ENCODE measurements at regions not wholly inside any gene's neighbourhood (a gene's known extent, or its start where the extent isn't known, plus 50 kb on each side); places are given as distances from the start of the nearest gene placed in this dataset.

GRCh38 chr21:18655931-18656330, 252.3 kb upstream of the TMPRSS15 start:
- intact Hi-C loops (cut with micrococcal nuclease): no loop called here
- peaks cover 4% of the 10 kb centered on the region for H3K9me3 Mint-ChIP-seq
- no peak overlapping the region for H3K27ac Mint-ChIP-seq
- no peaks in the 10 kb centered on the region for H3K27me3 Mint-ChIP-seq (ENCODE audit: low read depth)
- DNase-seq: no peak
- H3K4me1 Mint-ChIP-seq (ENCODE audit: low read depth): no peaks in the 10 kb centered on the region
- CTCF ChIA-PET: no interaction called here
- H3K36me3 Mint-ChIP-seq (ENCODE audit: low read depth): no peaks in the 10 kb centered on the region
- H3K4me3 Mint-ChIP-seq: no peak overlapping the region

GRCh38 chr21:18661842-18662241, 258.3 kb upstream of the TMPRSS15 start:
- intact Hi-C loops (cut with micrococcal nuclease): no loop called here
- no peak overlapping the region for H3K4me3 Mint-ChIP-seq
- no peaks in the 10 kb centered on the region for H3K36me3 Mint-ChIP-seq (ENCODE audit: low read depth)

GRCh38 chr21:18663663-18664062, 260.1 kb upstream of the TMPRSS15 start:
- Mint-ChIP-seq H3K27ac (no peak overlapping the region), H3K4me1 (ENCODE audit: low read depth) (no peaks in the 10 kb centered on the region), H3K4me3 (no peak overlapping the region), H3K36me3 (ENCODE audit: low read depth) (no peaks in the 10 kb centered on the region), H3K27me3 (ENCODE audit: low read depth) (no peaks in the 10 kb centered on the region), H3K9me3 (peaks cover 7% of the 10 kb centered on the region)
- DNase-seq: no peak
- CTCF ChIA-PET: no interaction called here
- intact Hi-C loops (cut with micrococcal nuclease): no loop called here

More at GRCh38 chr21:18661842-18662241, 258.3 kb upstream of the TMPRSS15 start:
- DNase-seq: no peak
- H3K27me3 Mint-ChIP-seq (ENCODE audit: low read depth): no peaks in the 10 kb centered on the region
- H3K9me3 Mint-ChIP-seq: peaks cover 7% of the 10 kb centered on the region
- no peak overlapping the region for H3K27ac Mint-ChIP-seq
- no peaks in the 10 kb centered on the region for H3K4me1 Mint-ChIP-seq (ENCODE audit: low read depth)
- CTCF ChIA-PET: no interaction called here

- no peaks in the 10 kb centered on the region for H3K4me1 Mint-ChIP-seq (ENCODE audit: low read depth)
- H3K9me3 Mint-ChIP-seq: peaks cover 13% of the 10 kb centered on the region
- H3K27me3 Mint-ChIP-seq (ENCODE audit: low read depth): no peaks in the 10 kb centered on the region
- H3K27ac Mint-ChIP-seq: no peak overlapping the region
- H3K36me3 Mint-ChIP-seq (ENCODE audit: low read depth): no peaks in the 10 kb centered on the region
- CTCF ChIA-PET: no interaction called here
- intact Hi-C loops (cut with micrococcal nuclease): no loop called here
- no peak overlapping the region for H3K4me3 Mint-ChIP-seq
- no peak for DNase-seq
These were observed 263.1 kb upstream of the TMPRSS15 start for GRCh38 chr21:18666725-18667124.

- no peak overlapping the region for H3K4me3 Mint-ChIP-seq
- peaks cover 9% of the 10 kb centered on the region for H3K9me3 Mint-ChIP-seq
- intact Hi-C loops (cut with micrococcal nuclease): no loop called here
- CTCF ChIA-PET: no interaction called here
- H3K27ac Mint-ChIP-seq: no peak overlapping the region
- no peak for DNase-seq
- no peaks in the 10 kb centered on the region for H3K36me3 Mint-ChIP-seq (ENCODE audit: low read depth)
- no peaks in the 10 kb centered on the region for H3K4me1 Mint-ChIP-seq (ENCODE audit: low read depth)
- H3K27me3 Mint-ChIP-seq (ENCODE audit: low read depth): no peaks in the 10 kb centered on the region
These were observed 270.2 kb upstream of the TMPRSS15 start for GRCh38 chr21:18673789-18674188.

GRCh38 chr21:18677632-18678031, 274.0 kb upstream of the TMPRSS15 start:
- Mint-ChIP-seq H3K4me3 (no peak overlapping the region), H3K9me3 (peaks cover 3% of the 10 kb centered on the region), H3K4me1 (ENCODE audit: low read depth) (no peaks in the 10 kb centered on the region), H3K27me3 (ENCODE audit: low read depth) (no peaks in the 10 kb centered on the region), H3K27ac (no peak overlapping the region), H3K36me3 (ENCODE audit: low read depth) (no peaks in the 10 kb centered on the region)
- DNase-seq: no peak
- CTCF ChIA-PET: no interaction called here
- intact Hi-C loops (cut with micrococcal nuclease): no loop called here

GRCh38 chr21:18705971-18706370, 302.4 kb upstream of the TMPRSS15 start:
- no peaks in the 10 kb centered on the region for H3K36me3 Mint-ChIP-seq (ENCODE audit: low read depth)
- no peaks in the 10 kb centered on the region for H3K4me1 Mint-ChIP-seq (ENCODE audit: low read depth)
- no peak overlapping the region for H3K4me3 Mint-ChIP-seq
- no peak for DNase-seq
- CTCF ChIA-PET: no interaction called here
- intact Hi-C loops (cut with micrococcal nuclease): no loop called here
- H3K27ac Mint-ChIP-seq: no peak overlapping the region
- H3K9me3 Mint-ChIP-seq: peaks cover 10% of the 10 kb centered on the region
- no peaks in the 10 kb centered on the region for H3K27me3 Mint-ChIP-seq (ENCODE audit: low read depth)

GRCh38 chr21:18711662-18712061, 308.1 kb upstream of the TMPRSS15 start:
- Mint-ChIP-seq H3K27ac (no peak overlapping the region), H3K36me3 (ENCODE audit: low read depth) (no peaks in the 10 kb centered on the region), H3K27me3 (ENCODE audit: low read depth) (no peaks in the 10 kb centered on the region), H3K4me1 (ENCODE audit: low read depth) (no peaks in the 10 kb centered on the region), H3K4me3 (no peak overlapping the region), H3K9me3 (peaks cover 5% of the 10 kb centered on the region)
- CTCF ChIA-PET: no interaction called here
- intact Hi-C loops (cut with micrococcal nuclease): no loop called here
- no peak for DNase-seq

- Mint-ChIP-seq H3K36me3 (ENCODE audit: low read depth) (no peaks in the 10 kb centered on the region), H3K27me3 (ENCODE audit: low read depth) (no peaks in the 10 kb centered on the region), H3K4me3 (no peak overlapping the region), H3K9me3 (peaks cover 3% of the 10 kb centered on the region), H3K4me1 (ENCODE audit: low read depth) (no peaks in the 10 kb centered on the region), H3K27ac (no peak overlapping the region)
- intact Hi-C loops (cut with micrococcal nuclease): no loop called here
- CTCF ChIA-PET: no interaction called here
- DNase-seq: no peak
These were observed 312.0 kb upstream of the TMPRSS15 start for GRCh38 chr21:18715606-18716005.

- intact Hi-C loops (cut with micrococcal nuclease): no loop called here
These were observed 313.1 kb upstream of the TMPRSS15 start for GRCh38 chr21:18716578-18717138.

GRCh38 chr21:18722193-18722592, 318.6 kb upstream of the TMPRSS15 start:
- Mint-ChIP-seq H3K27me3 (ENCODE audit: low read depth) (no peaks in the 10 kb centered on the region), H3K4me3 (no peak overlapping the region), H3K4me1 (ENCODE audit: low read depth) (no peaks in the 10 kb centered on the region), H3K9me3 (peaks cover 7% of the 10 kb centered on the region), H3K36me3 (ENCODE audit: low read depth) (no peaks in the 10 kb centered on the region), H3K27ac (no peak overlapping the region)
- intact Hi-C loops (cut with micrococcal nuclease): no loop called here
- CTCF ChIA-PET: no interaction called here
- no peak for DNase-seq

More at GRCh38 chr21:18716578-18717138, 313.1 kb upstream of the TMPRSS15 start:
- H3K27ac Mint-ChIP-seq: no peak overlapping the region
- no peaks in the 10 kb centered on the region for H3K36me3 Mint-ChIP-seq (ENCODE audit: low read depth)
- H3K27me3 Mint-ChIP-seq (ENCODE audit: low read depth): no peaks in the 10 kb centered on the region
- no peak for DNase-seq
- H3K9me3 Mint-ChIP-seq: peaks cover 3% of the 10 kb centered on the region
- CTCF ChIA-PET: no interaction called here
- no peak overlapping the region for H3K4me3 Mint-ChIP-seq
- no peaks in the 10 kb centered on the region for H3K4me1 Mint-ChIP-seq (ENCODE audit: low read depth)

GRCh38 chr21:18723171-18723570, 319.6 kb upstream of the TMPRSS15 start:
- intact Hi-C loops (cut with micrococcal nuclease): no loop called here
- Mint-ChIP-seq H3K9me3 (peaks cover 7% of the 10 kb centered on the region), H3K27me3 (ENCODE audit: low read depth) (no peaks in the 10 kb centered on the region), H3K27ac (no peak overlapping the region), H3K4me3 (no peak overlapping the region), H3K36me3 (ENCODE audit: low read depth) (no peaks in the 10 kb centered on the region), H3K4me1 (ENCODE audit: low read depth) (no peaks in the 10 kb centered on the region)
- CTCF ChIA-PET: no interaction called here
- DNase-seq: no peak

GRCh38 chr21:18725653-18726052, 322.1 kb upstream of the TMPRSS15 start:
- no peaks in the 10 kb centered on the region for H3K36me3 Mint-ChIP-seq (ENCODE audit: low read depth)
- no peaks in the 10 kb centered on the region for H3K4me1 Mint-ChIP-seq (ENCODE audit: low read depth)
- H3K27ac Mint-ChIP-seq: no peak overlapping the region
- peaks cover 7% of the 10 kb centered on the region for H3K9me3 Mint-ChIP-seq
- no peak overlapping the region for H3K4me3 Mint-ChIP-seq
- intact Hi-C loops (cut with micrococcal nuclease): no loop called here
- DNase-seq: no peak
- no peaks in the 10 kb centered on the region for H3K27me3 Mint-ChIP-seq (ENCODE audit: low read depth)
- CTCF ChIA-PET: no interaction called here

- Mint-ChIP-seq H3K27me3 (ENCODE audit: low read depth) (no peaks in the 10 kb centered on the region), H3K9me3 (peaks cover 2% of the 10 kb centered on the region), H3K27ac (no peak overlapping the region), H3K4me1 (ENCODE audit: low read depth) (no peaks in the 10 kb centered on the region), H3K4me3 (no peak overlapping the region), H3K36me3 (ENCODE audit: low read depth) (no peaks in the 10 kb centered on the region)
- DNase-seq: no peak
- intact Hi-C loops (cut with micrococcal nuclease): no loop called here
- CTCF ChIA-PET: no interaction called here
These were observed 338.4 kb upstream of the TMPRSS15 start for GRCh38 chr21:18741954-18742353.

Measured in activated naive CD4-positive, alpha-beta T cell treated with anti-CD3 and anti-CD28 coated beads for 36 hours (primary cell).